Epithelial cell of proximal tubule (primary cell): ENCODE measurements at regions not wholly inside any gene's neighbourhood (a gene's known extent, or its start where the extent isn't known, plus 50 kb on each side); places are given as distances from the start of the nearest gene placed in this dataset.

Experiments
- DNase-seq: peaks from one replicate; pipeline ENCODE4 v3.0.0-alpha.2; 2011; ENCODE audit warnings: low read depth
- H3K4me3 ChIP-seq: 2 replicates; pipeline ENCODE4 v1.5.1; 2011; ENCODE audit warnings: low read depth, mild to moderate bottlenecking, low read length
- CTCF ChIP-seq: conservative IDR thresholded peaks from 2 replicates; pipeline ENCODE4 v1.5.1; 2012; ENCODE audit warnings: low read depth, mild to moderate bottlenecking, low read length

GRCh38 chr16:87076331-87076949, 240.8 kb downstream of the C16orf95 start:
- no peak overlapping the region for H3K4me3 ChIP-seq
- no peak for DNase-seq

GRCh38 chr16:87076950-87077749, 240.0 kb downstream of the C16orf95 start:
- no peak overlapping the region for H3K4me3 ChIP-seq
- TF ChIP-seq CTCF = peak; percentile 62
- no peak for DNase-seq

More at GRCh38 chr16:87076331-87076949, 240.8 kb downstream of the C16orf95 start:
- no peak for TF ChIP-seq CTCF

- no peak for TF ChIP-seq CTCF
- H3K4me3 ChIP-seq = no peak overlapping the region
- no peak for DNase-seq
Observed at GRCh38 chr16:87077750-87078127, 239.5 kb downstream of the C16orf95 start.

GRCh38 chr16:87080571-87081167, 236.5 kb downstream of the C16orf95 start:
- no peak for TF ChIP-seq CTCF
- no peak overlapping the region for H3K4me3 ChIP-seq
- DNase-seq = no peak

- no peak for TF ChIP-seq CTCF
- no peak for DNase-seq
- H3K4me3 ChIP-seq = no peak overlapping the region
Observed at GRCh38 chr16:87085441-87085840, 231.8 kb downstream of the C16orf95 start.

GRCh38 chr16:87086156-87086555, 231.0 kb downstream of the C16orf95 start:
- no peak for TF ChIP-seq CTCF
- DNase-seq = no peak
- H3K4me3 ChIP-seq = no peak overlapping the region
